Neural progenitor cell (in vitro differentiated cells): ENCODE measurements at regions not wholly inside any gene's neighbourhood (a gene's known extent, or its start where the extent isn't known, plus 50 kb on each side); places are given as distances from the start of the nearest gene placed in this dataset.

ENCODE experiments used
- DNase-seq: peaks from one replicate; pipeline ENCODE4 v3.0.0-alpha.2; 2016; ENCODE audit warnings: low spot score
- H2AFZ ChIP-seq: fragments of 200-600 bp; sonication (generic); replicated peaks from 2 replicates; pipeline ENCODE4 v1.6.1; 2016; ENCODE audit warnings: antibody characterized with exemption
- H3F3A ChIP-seq: fragments of 200-600 bp; sonication (generic); 2 replicates; pipeline ENCODE4 v1.6.1; 2016; ENCODE audit warnings: antibody characterized with exemption, low read depth
- H3K27ac ChIP-seq: fragments of 200-600 bp; sonication (generic); 2 replicates; pipeline ENCODE4 v1.5.1; 2016; ENCODE audit warnings: mild to moderate bottlenecking
- H3K27me3 ChIP-seq: fragments of 200-600 bp; sonication (generic); 2 replicates; pipeline ENCODE4 v1.6.1; 2016; ENCODE audit warnings: mild to moderate bottlenecking, moderate library complexity
- H3K36me3 ChIP-seq: fragments of 200-600 bp; sonication (generic); 2 replicates; pipeline ENCODE4 v1.5.1; 2016
- H3K4me1 ChIP-seq: fragments of 200-600 bp; sonication (generic); 2 replicates; pipeline ENCODE4 v1.6.1; 2016; ENCODE audit warnings: mixed run types
- H3K4me2 ChIP-seq: fragments of 200-600 bp; sonication (generic); 2 replicates; pipeline ENCODE4 v1.6.1; 2016
- H3K4me3 ChIP-seq: fragments of 200-600 bp; sonication (generic); 2 replicates; pipeline ENCODE4 v1.5.1; 2016
- H3K79me2 ChIP-seq: fragments of 200-600 bp; sonication (generic); 2 replicates; pipeline ENCODE4 v1.6.1; 2016; ENCODE audit warnings: low read depth
- H3K9ac ChIP-seq: fragments of 200-600 bp; sonication (generic); 2 replicates; pipeline ENCODE4 v1.6.1; 2016
- H3K9me3 ChIP-seq: fragments of 200-600 bp; sonication (generic); 2 replicates; pipeline ENCODE4 v1.5.1; 2016; ENCODE audit warnings: low read depth
- H4K20me1 ChIP-seq: fragments of 200-600 bp; sonication (generic); 2 replicates; pipeline ENCODE4 v1.6.1; 2016; ENCODE audit warnings: low read depth
- H3K27ac Mint-ChIP-seq: 3 replicates; pipeline ENCODE4 v1.8.0; 2021; ENCODE audit warnings: mixed read lengths
- H3K27me3 Mint-ChIP-seq: 2 replicates; pipeline ENCODE4 v1.8.0; 2022; ENCODE audit warnings: low read depth, mild to moderate bottlenecking, inconsistent platforms, moderate library complexity, mixed read lengths; ENCODE audit not compliant: insufficient read depth
- H3K36me3 Mint-ChIP-seq: 3 replicates; pipeline ENCODE4 v1.8.0; 2021; ENCODE audit warnings: mixed read lengths
- H3K4me1 Mint-ChIP-seq: 3 replicates; pipeline ENCODE4 v1.8.0; 2021; ENCODE audit warnings: mixed read lengths
- H3K4me3 Mint-ChIP-seq: 3 replicates; pipeline ENCODE4 v1.8.0; 2021; ENCODE audit warnings: mild to moderate bottlenecking, moderate library complexity, mixed read lengths
- H3K9me3 Mint-ChIP-seq: 3 replicates; pipeline ENCODE4 v1.8.0; 2020; ENCODE audit warnings: mixed read lengths
- EZH2 ChIP-seq: fragments of 200-600 bp; sonication (generic); IDR thresholded peaks from 2 replicates; pipeline ENCODE4 v1.6.1; 2017; ENCODE audit warnings: antibody characterized with exemption, mild to moderate bottlenecking, moderate library complexity
- EZH2phosphoT487 ChIP-seq: fragments of 200-600 bp; sonication (generic); IDR thresholded peaks from 2 replicates; pipeline ENCODE4 v1.6.1; 2017; ENCODE audit warnings: antibody characterized with exemption
- TF ChIP-seq, protein P1 (sequence below): fragments of 200-600 bp; sonication (generic); IDR thresholded peaks from 2 replicates; pipeline ENCODE4 v1.5.1; 2017; ENCODE audit warnings: antibody characterized with exemption, mild to moderate bottlenecking

DNA sequence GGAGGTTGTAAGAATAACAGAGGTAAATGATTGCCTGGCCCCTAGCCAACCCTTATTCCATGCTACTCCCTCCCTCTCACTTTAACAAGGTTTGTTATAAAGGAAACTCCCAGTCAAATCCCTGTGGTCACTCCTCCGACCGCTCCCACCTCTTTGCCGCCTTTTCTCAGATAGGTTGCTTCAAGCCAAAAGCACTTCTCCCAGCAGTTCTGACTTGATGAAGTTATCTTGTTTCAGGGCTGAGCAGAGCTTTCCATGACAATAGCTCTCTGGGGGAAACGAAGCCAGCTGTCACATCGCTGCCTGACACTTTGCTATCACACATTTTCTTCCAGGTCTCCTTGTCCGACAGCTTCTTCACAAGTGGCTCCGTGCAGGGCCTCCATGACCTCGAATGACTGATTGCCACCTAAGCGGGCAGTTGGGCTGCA lies 278.6 kb downstream of the HAPSTR1 start:
- H4K20me1 ChIP-seq = no peaks in the 10 kb centered on the region
- TF ChIP-seq, protein P1, sequence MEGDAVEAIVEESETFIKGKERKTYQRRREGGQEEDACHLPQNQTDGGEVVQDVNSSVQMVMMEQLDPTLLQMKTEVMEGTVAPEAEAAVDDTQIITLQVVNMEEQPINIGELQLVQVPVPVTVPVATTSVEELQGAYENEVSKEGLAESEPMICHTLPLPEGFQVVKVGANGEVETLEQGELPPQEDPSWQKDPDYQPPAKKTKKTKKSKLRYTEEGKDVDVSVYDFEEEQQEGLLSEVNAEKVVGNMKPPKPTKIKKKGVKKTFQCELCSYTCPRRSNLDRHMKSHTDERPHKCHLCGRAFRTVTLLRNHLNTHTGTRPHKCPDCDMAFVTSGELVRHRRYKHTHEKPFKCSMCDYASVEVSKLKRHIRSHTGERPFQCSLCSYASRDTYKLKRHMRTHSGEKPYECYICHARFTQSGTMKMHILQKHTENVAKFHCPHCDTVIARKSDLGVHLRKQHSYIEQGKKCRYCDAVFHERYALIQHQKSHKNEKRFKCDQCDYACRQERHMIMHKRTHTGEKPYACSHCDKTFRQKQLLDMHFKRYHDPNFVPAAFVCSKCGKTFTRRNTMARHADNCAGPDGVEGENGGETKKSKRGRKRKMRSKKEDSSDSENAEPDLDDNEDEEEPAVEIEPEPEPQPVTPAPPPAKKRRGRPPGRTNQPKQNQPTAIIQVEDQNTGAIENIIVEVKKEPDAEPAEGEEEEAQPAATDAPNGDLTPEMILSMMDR = no peak
- TF ChIP-seq EZH2phosphoT487 (no peak), EZH2 (no peak)
- Mint-ChIP-seq H3K27ac (no peak overlapping the region), H3K4me3 (no peak overlapping the region), H3K27me3 (peaks cover 9% of the 10 kb centered on the region), H3K36me3 (no peaks in the 10 kb centered on the region), H3K4me1 (peaks cover 11% of the 10 kb centered on the region), H3K9me3 (no peaks in the 10 kb centered on the region)
- H3K27ac ChIP-seq = no peak overlapping the region
- H3K9ac ChIP-seq = no peak overlapping the region
- H3K9me3 ChIP-seq = no peaks in the 10 kb centered on the region
- H3K4me3 ChIP-seq = no peak overlapping the region
- H3K79me2 ChIP-seq = no peaks in the 10 kb centered on the region
- no peaks in the 10 kb centered on the region for H3K27me3 ChIP-seq
- no peak overlapping the region for H2AFZ ChIP-seq
- H3K4me2 ChIP-seq = no peak overlapping the region
- no peaks in the 10 kb centered on the region for H3F3A ChIP-seq
- DNase-seq = no peak
- no peaks in the 10 kb centered on the region for H3K36me3 ChIP-seq
- H3K4me1 ChIP-seq = no peaks in the 10 kb centered on the region

DNA sequence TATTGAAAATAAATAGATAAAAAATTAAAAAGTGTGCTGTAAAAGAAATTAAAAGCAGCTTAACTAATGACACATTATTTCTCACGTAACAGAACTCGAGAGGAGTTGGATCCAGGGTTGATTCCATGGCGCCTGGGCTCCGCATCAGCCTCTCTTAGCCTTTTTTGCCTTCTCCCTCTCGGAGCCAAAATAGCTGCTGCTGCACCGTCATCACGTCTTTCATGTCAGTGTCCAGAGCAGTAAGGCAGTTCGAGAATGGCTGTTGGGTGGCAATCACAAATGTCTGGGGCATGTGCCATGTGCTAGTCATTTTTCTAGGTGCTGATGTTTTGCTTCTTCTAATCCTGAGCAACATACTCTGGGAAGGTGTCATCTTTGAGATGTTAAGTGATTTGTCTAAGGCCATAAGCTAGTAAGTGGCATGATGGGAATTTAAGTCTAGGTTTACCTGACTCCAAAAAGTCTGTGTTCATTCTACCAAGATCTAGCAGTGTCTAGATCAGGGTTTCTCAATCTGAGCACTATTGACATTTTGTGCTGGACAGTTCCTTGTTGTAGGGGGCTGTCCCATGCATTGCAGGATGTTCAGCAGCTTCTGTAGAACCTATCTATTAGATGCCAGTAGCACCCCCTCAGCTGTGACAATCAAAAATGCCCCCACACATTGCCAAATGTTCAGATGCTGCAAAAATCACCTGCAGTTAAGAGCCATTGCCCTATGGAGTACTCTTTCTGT lies 280.4 kb downstream of the HAPSTR1 start:
- no peaks in the 10 kb centered on the region for H3K36me3 ChIP-seq
- H3K27ac ChIP-seq = no peak overlapping the region
- Mint-ChIP-seq H3K4me3 (no peak overlapping the region), H3K27me3 (peaks cover 6% of the 10 kb centered on the region), H3K36me3 (no peaks in the 10 kb centered on the region), H3K4me1 (peaks cover 11% of the 10 kb centered on the region), H3K9me3 (no peaks in the 10 kb centered on the region), H3K27ac (no peak overlapping the region)
- H3K4me3 ChIP-seq = no peak overlapping the region
- no peaks in the 10 kb centered on the region for H3K27me3 ChIP-seq
- TF ChIP-seq EZH2phosphoT487 (no peak), EZH2 (no peak)
- TF ChIP-seq, protein P1 = no peak
- no peaks in the 10 kb centered on the region for H3F3A ChIP-seq
- no peak overlapping the region for H3K9ac ChIP-seq
- H3K79me2 ChIP-seq = no peaks in the 10 kb centered on the region
- no peaks in the 10 kb centered on the region for H3K4me1 ChIP-seq
- DNase-seq = no peak
- no peaks in the 10 kb centered on the region for H4K20me1 ChIP-seq
- H2AFZ ChIP-seq = no peak overlapping the region
- H3K4me2 ChIP-seq = no peak overlapping the region
- no peaks in the 10 kb centered on the region for H3K9me3 ChIP-seq

DNA sequence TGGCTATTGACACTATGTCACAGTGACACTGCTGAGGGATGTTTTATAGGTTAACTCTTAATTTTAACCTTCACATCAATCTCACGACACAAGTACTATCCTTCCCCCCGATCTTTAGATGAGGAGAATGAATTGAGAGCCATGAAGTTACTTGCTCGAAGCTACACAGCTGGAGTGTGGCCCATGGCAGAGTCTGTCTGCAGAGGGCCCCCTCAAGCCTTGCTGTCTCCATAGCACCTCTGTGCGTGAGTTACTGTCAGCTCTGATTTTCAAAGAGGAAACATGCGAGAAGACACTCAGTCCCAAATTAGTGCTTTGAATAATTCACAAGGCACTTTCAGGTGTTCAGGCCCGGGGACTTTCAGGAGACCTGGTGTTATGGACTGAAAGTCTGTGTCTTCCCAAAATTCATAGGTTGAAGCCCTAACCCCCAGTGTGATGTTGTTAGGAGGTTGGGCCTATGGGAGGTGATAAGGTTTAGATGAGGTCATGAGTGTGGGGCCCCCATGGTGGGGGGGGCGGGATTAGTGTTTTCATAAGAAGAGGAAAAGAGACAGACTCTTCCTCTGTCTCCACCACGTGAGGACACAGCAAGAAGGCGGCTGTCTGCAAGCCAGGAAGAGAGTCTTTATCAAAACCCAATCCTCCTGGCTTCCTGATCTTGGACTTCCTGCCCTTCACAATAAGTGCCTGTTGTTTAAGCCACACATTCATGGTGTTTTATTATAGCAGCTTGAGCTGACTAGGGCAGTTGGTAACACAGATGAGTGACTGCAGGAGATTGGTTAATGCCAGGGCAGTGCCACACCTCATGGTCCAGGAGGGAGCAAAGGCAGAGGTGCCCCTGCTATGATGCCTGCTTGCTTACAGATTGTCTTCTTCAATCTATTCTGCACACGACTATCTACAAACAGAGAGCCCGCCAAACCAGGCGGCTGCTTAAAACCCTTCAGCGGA lies 281.8 kb downstream of the HAPSTR1 start:
- H3K4me1 ChIP-seq = no peaks in the 10 kb centered on the region
- H4K20me1 ChIP-seq = no peaks in the 10 kb centered on the region
- H3K9me3 ChIP-seq = no peaks in the 10 kb centered on the region
- H3K27ac ChIP-seq = no peak overlapping the region
- Mint-ChIP-seq H3K9me3 (no peaks in the 10 kb centered on the region), H3K27me3 (peaks cover 8% of the 10 kb centered on the region), H3K36me3 (no peaks in the 10 kb centered on the region), H3K4me3 (no peak overlapping the region), H3K4me1 (peaks cover 11% of the 10 kb centered on the region), H3K27ac (no peak overlapping the region)
- H3K36me3 ChIP-seq = no peaks in the 10 kb centered on the region
- H3K27me3 ChIP-seq = no peaks in the 10 kb centered on the region
- peak; percentile 26 for DNase-seq
- no peak for TF ChIP-seq EZH2
- no peak for TF ChIP-seq EZH2phosphoT487
- TF ChIP-seq, protein P1 = no peak
- H3K4me2 ChIP-seq = no peak overlapping the region
- H3K9ac ChIP-seq = no peak overlapping the region
- H3K79me2 ChIP-seq = no peaks in the 10 kb centered on the region
- H3K4me3 ChIP-seq = no peak overlapping the region
- H2AFZ ChIP-seq = no peak overlapping the region
- H3F3A ChIP-seq = no peaks in the 10 kb centered on the region
